WTC11 (cell line): ENCODE measurements at regions not wholly inside any gene's neighbourhood (a gene's known extent, or its start where the extent isn't known, plus 50 kb on each side); places are given as distances from the start of the nearest gene placed in this dataset.

Experiments used
- ATAC-seq: fragments of 200-7000 bp; cut with Tn5 transposase; 2 replicates; pipeline ENCODE4 v1.10.0; 2021; ENCODE audit warnings: mild to moderate bottlenecking, moderate library complexity
- CTCF ChIA-PET: fragments of 300-600 bp; sonication (Branson Sonifier 250); formaldehyde crosslinking; loops from one replicate; lab custom pipeline; 2021; ENCODE audit warnings: antibody characterized with exemption; lab: Charles Lee
- POLR2A ChIA-PET: fragments of 350-600 bp; sonication (Branson Sonifier 250); formaldehyde crosslinking; loops from one replicate; lab custom pipeline; 2021; ENCODE audit warnings: antibody characterized with exemption; lab: Charles Lee
- DNase-seq: peaks from one replicate; pipeline ENCODE4 v3.0.0; 2021; ENCODE audit warnings: low spot score
- H3K27ac Mint-ChIP-seq: 2 replicates; pipeline ENCODE4 v1.8.0; 2021; ENCODE audit warnings: mixed read lengths
- H3K27me3 Mint-ChIP-seq: 2 replicates; pipeline ENCODE4 v1.8.0; 2021; ENCODE audit warnings: low read depth, mild to moderate bottlenecking, moderate library complexity, mixed read lengths
- H3K36me3 Mint-ChIP-seq: 2 replicates; pipeline ENCODE4 v1.8.0; 2021; ENCODE audit warnings: mixed read lengths
- H3K4me1 Mint-ChIP-seq: 2 replicates; pipeline ENCODE4 v1.8.0; 2022; ENCODE audit warnings: mixed read lengths
- H3K4me3 Mint-ChIP-seq: 2 replicates; pipeline ENCODE4 v1.8.0; 2021; ENCODE audit warnings: mild to moderate bottlenecking, moderate library complexity, mixed read lengths
- H3K9me3 Mint-ChIP-seq: 2 replicates; pipeline ENCODE4 v1.8.0; 2021; ENCODE audit warnings: mixed read lengths
- EMX1 ChIP-seq: fragments of 250-450 bp; sonication (Bioruptor Pico); IDR thresholded peaks from 2 replicates; pipeline ENCODE4 v1.8.0; 2021; ENCODE audit warnings: mild to moderate bottlenecking
- ESRRA ChIP-seq: sonication (generic); formaldehyde crosslinking; IDR thresholded peaks from 2 replicates; pipeline ENCODE4 v1.8.1; 2022; ENCODE audit warnings: mild to moderate bottlenecking, missing genetic modification reagents, borderline replicate concordance
- IRF2 ChIP-seq: sonication (generic); formaldehyde crosslinking; IDR thresholded peaks from 2 replicates; pipeline ENCODE4 v1.8.0; 2022; ENCODE audit warnings: low read depth, missing genetic modification reagents, borderline replicate concordance
- MXD4 ChIP-seq: fragments of 250-450 bp; sonication (Bioruptor Pico); IDR thresholded peaks from 2 replicates; pipeline ENCODE4 v1.8.0; 2021; ENCODE audit warnings: mild to moderate bottlenecking, moderate library complexity, borderline replicate concordance
- OVOL2 ChIP-seq: fragments of 250-450 bp; sonication (Bioruptor Pico); IDR thresholded peaks from 2 replicates; pipeline ENCODE4 v1.9.0; 2021; ENCODE audit warnings: mild to moderate bottlenecking, borderline replicate concordance
- RORB ChIP-seq: fragments of 250-450 bp; sonication (Bioruptor Pico); IDR thresholded peaks from 2 replicates; pipeline ENCODE4 v1.9.0; 2021; ENCODE audit warnings: mild to moderate bottlenecking
- TCF7 ChIP-seq: sonication (generic); formaldehyde crosslinking; IDR thresholded peaks from 2 replicates; pipeline ENCODE4 v1.8.0; 2022; ENCODE audit warnings: mild to moderate bottlenecking, low read depth, missing genetic modification reagents, moderate library complexity
- TEAD4 ChIP-seq: sonication (generic); formaldehyde crosslinking; IDR thresholded peaks from 2 replicates; pipeline ENCODE4 v1.8.0; 2022; ENCODE audit warnings: mild to moderate bottlenecking, missing genetic modification reagents
- ZNF263 ChIP-seq: sonication (generic); formaldehyde crosslinking; IDR thresholded peaks from 2 replicates; pipeline ENCODE4 v1.8.1; 2022; ENCODE audit warnings: low read depth, mild to moderate bottlenecking, moderate library complexity, missing genetic modification reagents
- TF ChIP-seq, protein P1 (sequence below): sonication (generic); formaldehyde crosslinking; IDR thresholded peaks from 2 replicates; pipeline ENCODE4 v1.8.0; 2022; ENCODE audit warnings: missing genetic modification reagents
- TF ChIP-seq, protein P2 (sequence below): fragments of 250-450 bp; sonication (Bioruptor Pico); IDR thresholded peaks from 2 replicates; pipeline ENCODE4 v1.9.0; 2021; ENCODE audit warnings: mild to moderate bottlenecking
- TF ChIP-seq, protein P3 (sequence below): fragments of 200-600 bp; IDR thresholded peaks from 2 replicates; pipeline ENCODE4 v1.8.0; 2022; ENCODE audit warnings: antibody characterized with exemption
- TF ChIP-seq, protein P4 (sequence below): sonication (generic); formaldehyde crosslinking; conservative IDR thresholded peaks from 2 replicates; pipeline ENCODE4 v1.8.1; 2023; ENCODE audit warnings: mild to moderate bottlenecking, low read depth, missing genetic modification reagents, moderate library complexity
- TF ChIP-seq, protein P5 (sequence below): sonication (generic); formaldehyde crosslinking; IDR thresholded peaks from 2 replicates; pipeline ENCODE4 v1.8.0; 2023; ENCODE audit warnings: missing genetic modification reagents
- TF ChIP-seq, protein P6 (sequence below): sonication (generic); formaldehyde crosslinking; IDR thresholded peaks from 2 replicates; pipeline ENCODE4 v1.8.0; 2023; ENCODE audit warnings: missing genetic modification reagents, mild to moderate bottlenecking, borderline replicate concordance
- TF ChIP-seq, protein P7 (sequence below): sonication (generic); formaldehyde crosslinking; IDR thresholded peaks from 2 replicates; pipeline ENCODE4 v1.8.1; 2022; ENCODE audit warnings: mild to moderate bottlenecking, moderate library complexity, missing genetic modification reagents

DNA sequence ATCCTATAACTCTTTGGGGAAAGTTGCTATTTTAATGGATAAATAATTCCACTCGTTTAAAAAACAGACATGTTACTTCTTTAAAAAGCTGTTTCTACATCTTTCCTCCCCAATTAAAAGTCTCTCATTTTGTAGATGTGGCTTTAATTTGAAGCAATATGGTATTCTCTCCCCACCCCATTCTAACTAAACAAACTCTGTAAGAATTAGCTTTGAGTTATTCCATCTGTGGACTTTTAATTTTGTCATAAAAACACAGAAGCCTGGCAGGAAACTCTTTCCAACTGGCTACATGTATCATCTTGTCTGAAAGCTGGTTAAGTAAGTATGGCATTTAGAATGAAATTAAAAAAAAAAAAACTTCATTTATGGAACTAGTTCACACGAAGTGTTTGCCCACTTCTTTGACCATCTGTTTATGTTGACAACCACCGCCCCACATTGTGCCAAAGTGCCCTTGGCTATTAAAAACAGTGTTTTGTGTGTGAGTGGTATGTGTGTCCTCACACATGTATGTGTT lies 140.3 kb downstream of the NAA11 start (continued):
- TF ChIP-seq, protein P1, sequence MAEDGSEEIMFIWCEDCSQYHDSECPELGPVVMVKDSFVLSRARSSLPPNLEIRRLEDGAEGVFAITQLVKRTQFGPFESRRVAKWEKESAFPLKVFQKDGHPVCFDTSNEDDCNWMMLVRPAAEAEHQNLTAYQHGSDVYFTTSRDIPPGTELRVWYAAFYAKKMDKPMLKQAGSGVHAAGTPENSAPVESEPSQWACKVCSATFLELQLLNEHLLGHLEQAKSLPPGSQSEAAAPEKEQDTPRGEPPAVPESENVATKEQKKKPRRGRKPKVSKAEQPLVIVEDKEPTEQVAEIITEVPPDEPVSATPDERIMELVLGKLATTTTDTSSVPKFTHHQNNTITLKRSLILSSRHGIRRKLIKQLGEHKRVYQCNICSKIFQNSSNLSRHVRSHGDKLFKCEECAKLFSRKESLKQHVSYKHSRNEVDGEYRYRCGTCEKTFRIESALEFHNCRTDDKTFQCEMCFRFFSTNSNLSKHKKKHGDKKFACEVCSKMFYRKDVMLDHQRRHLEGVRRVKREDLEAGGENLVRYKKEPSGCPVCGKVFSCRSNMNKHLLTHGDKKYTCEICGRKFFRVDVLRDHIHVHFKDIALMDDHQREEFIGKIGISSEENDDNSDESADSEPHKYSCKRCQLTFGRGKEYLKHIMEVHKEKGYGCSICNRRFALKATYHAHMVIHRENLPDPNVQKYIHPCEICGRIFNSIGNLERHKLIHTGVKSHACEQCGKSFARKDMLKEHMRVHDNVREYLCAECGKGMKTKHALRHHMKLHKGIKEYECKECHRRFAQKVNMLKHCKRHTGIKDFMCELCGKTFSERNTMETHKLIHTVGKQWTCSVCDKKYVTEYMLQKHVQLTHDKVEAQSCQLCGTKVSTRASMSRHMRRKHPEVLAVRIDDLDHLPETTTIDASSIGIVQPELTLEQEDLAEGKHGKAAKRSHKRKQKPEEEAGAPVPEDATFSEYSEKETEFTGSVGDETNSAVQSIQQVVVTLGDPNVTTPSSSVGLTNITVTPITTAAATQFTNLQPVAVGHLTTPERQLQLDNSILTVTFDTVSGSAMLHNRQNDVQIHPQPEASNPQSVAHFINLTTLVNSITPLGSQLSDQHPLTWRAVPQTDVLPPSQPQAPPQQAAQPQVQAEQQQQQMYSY (CRISPR knock-in tag): no peak
- TF ChIP-seq, protein P2, sequence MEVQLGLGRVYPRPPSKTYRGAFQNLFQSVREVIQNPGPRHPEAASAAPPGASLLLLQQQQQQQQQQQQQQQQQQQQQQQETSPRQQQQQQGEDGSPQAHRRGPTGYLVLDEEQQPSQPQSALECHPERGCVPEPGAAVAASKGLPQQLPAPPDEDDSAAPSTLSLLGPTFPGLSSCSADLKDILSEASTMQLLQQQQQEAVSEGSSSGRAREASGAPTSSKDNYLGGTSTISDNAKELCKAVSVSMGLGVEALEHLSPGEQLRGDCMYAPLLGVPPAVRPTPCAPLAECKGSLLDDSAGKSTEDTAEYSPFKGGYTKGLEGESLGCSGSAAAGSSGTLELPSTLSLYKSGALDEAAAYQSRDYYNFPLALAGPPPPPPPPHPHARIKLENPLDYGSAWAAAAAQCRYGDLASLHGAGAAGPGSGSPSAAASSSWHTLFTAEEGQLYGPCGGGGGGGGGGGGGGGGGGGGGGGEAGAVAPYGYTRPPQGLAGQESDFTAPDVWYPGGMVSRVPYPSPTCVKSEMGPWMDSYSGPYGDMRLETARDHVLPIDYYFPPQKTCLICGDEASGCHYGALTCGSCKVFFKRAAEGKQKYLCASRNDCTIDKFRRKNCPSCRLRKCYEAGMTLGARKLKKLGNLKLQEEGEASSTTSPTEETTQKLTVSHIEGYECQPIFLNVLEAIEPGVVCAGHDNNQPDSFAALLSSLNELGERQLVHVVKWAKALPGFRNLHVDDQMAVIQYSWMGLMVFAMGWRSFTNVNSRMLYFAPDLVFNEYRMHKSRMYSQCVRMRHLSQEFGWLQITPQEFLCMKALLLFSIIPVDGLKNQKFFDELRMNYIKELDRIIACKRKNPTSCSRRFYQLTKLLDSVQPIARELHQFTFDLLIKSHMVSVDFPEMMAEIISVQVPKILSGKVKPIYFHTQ: no peak
- TF ChIP-seq, all 79 proteins: peak for 0

DNA sequence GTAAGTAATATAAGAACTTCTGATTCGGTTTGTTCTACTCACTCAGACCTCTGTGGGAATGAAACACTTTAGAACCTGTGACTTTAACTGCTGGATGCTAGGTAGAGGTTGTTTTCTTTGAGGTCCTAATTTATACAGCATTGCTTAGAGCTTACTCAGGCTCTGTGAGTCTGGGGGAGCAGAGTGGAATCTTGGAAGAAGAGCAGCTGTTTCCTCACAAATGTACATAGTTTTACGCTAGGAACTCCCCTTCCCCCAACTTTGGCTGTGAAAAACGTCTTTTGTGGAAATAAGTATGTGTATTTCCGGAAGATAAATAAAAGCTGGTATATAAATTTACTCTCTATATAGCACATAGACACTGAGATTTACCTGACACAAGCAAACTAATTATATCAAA lies 141.4 kb downstream of the NAA11 start:
- ChIA-PET POLR2A (no interaction called here), CTCF (no interaction called here)
- TF ChIP-seq TEAD4 (CRISPR knock-in tag) (no peak), OVOL2 (CRISPR knock-in tag) (no peak), EMX1 (no peak), ESRRA (CRISPR knock-in tag) (no peak), TCF7 (CRISPR knock-in tag) (no peak), MXD4 (CRISPR knock-in tag) (no peak), IRF2 (CRISPR knock-in tag) (no peak), RORB (CRISPR knock-in tag) (no peak), ZNF263 (CRISPR knock-in tag) (no peak)
- TF ChIP-seq, protein P3, sequence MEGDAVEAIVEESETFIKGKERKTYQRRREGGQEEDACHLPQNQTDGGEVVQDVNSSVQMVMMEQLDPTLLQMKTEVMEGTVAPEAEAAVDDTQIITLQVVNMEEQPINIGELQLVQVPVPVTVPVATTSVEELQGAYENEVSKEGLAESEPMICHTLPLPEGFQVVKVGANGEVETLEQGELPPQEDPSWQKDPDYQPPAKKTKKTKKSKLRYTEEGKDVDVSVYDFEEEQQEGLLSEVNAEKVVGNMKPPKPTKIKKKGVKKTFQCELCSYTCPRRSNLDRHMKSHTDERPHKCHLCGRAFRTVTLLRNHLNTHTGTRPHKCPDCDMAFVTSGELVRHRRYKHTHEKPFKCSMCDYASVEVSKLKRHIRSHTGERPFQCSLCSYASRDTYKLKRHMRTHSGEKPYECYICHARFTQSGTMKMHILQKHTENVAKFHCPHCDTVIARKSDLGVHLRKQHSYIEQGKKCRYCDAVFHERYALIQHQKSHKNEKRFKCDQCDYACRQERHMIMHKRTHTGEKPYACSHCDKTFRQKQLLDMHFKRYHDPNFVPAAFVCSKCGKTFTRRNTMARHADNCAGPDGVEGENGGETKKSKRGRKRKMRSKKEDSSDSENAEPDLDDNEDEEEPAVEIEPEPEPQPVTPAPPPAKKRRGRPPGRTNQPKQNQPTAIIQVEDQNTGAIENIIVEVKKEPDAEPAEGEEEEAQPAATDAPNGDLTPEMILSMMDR: no peak
- TF ChIP-seq, protein P4, sequence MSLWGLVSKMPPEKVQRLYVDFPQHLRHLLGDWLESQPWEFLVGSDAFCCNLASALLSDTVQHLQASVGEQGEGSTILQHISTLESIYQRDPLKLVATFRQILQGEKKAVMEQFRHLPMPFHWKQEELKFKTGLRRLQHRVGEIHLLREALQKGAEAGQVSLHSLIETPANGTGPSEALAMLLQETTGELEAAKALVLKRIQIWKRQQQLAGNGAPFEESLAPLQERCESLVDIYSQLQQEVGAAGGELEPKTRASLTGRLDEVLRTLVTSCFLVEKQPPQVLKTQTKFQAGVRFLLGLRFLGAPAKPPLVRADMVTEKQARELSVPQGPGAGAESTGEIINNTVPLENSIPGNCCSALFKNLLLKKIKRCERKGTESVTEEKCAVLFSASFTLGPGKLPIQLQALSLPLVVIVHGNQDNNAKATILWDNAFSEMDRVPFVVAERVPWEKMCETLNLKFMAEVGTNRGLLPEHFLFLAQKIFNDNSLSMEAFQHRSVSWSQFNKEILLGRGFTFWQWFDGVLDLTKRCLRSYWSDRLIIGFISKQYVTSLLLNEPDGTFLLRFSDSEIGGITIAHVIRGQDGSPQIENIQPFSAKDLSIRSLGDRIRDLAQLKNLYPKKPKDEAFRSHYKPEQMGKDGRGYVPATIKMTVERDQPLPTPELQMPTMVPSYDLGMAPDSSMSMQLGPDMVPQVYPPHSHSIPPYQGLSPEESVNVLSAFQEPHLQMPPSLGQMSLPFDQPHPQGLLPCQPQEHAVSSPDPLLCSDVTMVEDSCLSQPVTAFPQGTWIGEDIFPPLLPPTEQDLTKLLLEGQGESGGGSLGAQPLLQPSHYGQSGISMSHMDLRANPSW (CRISPR knock-in tag): no peak
- TF ChIP-seq, protein P5, sequence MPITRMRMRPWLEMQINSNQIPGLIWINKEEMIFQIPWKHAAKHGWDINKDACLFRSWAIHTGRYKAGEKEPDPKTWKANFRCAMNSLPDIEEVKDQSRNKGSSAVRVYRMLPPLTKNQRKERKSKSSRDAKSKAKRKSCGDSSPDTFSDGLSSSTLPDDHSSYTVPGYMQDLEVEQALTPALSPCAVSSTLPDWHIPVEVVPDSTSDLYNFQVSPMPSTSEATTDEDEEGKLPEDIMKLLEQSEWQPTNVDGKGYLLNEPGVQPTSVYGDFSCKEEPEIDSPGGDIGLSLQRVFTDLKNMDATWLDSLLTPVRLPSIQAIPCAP (CRISPR knock-in tag): no peak
- TF ChIP-seq, protein P6, sequence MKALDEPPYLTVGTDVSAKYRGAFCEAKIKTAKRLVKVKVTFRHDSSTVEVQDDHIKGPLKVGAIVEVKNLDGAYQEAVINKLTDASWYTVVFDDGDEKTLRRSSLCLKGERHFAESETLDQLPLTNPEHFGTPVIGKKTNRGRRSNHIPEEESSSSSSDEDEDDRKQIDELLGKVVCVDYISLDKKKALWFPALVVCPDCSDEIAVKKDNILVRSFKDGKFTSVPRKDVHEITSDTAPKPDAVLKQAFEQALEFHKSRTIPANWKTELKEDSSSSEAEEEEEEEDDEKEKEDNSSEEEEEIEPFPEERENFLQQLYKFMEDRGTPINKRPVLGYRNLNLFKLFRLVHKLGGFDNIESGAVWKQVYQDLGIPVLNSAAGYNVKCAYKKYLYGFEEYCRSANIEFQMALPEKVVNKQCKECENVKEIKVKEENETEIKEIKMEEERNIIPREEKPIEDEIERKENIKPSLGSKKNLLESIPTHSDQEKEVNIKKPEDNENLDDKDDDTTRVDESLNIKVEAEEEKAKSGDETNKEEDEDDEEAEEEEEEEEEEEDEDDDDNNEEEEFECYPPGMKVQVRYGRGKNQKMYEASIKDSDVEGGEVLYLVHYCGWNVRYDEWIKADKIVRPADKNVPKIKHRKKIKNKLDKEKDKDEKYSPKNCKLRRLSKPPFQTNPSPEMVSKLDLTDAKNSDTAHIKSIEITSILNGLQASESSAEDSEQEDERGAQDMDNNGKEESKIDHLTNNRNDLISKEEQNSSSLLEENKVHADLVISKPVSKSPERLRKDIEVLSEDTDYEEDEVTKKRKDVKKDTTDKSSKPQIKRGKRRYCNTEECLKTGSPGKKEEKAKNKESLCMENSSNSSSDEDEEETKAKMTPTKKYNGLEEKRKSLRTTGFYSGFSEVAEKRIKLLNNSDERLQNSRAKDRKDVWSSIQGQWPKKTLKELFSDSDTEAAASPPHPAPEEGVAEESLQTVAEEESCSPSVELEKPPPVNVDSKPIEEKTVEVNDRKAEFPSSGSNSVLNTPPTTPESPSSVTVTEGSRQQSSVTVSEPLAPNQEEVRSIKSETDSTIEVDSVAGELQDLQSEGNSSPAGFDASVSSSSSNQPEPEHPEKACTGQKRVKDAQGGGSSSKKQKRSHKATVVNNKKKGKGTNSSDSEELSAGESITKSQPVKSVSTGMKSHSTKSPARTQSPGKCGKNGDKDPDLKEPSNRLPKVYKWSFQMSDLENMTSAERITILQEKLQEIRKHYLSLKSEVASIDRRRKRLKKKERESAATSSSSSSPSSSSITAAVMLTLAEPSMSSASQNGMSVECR: no peak
- TF ChIP-seq, protein P7, sequence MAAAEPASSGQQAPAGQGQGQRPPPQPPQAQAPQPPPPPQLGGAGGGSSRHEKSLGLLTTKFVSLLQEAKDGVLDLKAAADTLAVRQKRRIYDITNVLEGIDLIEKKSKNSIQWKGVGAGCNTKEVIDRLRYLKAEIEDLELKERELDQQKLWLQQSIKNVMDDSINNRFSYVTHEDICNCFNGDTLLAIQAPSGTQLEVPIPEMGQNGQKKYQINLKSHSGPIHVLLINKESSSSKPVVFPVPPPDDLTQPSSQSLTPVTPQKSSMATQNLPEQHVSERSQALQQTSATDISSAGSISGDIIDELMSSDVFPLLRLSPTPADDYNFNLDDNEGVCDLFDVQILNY (CRISPR knock-in tag): no peak
- no peak for DNase-seq
- H3K9me3 Mint-ChIP-seq: peaks cover 22% of the 10 kb centered on the region
- H3K27ac Mint-ChIP-seq: no peak overlapping the region
- no peaks in the 10 kb centered on the region for H3K27me3 Mint-ChIP-seq
- H3K36me3 Mint-ChIP-seq: peaks cover 6% of the 10 kb centered on the region
- no peak overlapping the region for H3K4me3 Mint-ChIP-seq
- H3K4me1 Mint-ChIP-seq: peaks cover 5% of the 10 kb centered on the region
- no peak for ATAC-seq
